ENCODE measurements at regions not wholly inside any gene's neighbourhood (a gene's known extent, or its start where the extent isn't known, plus 50 kb on each side); places are given as distances from the start of the nearest gene placed in this dataset.
"Not testable (repeated sequence)": the region's sequence is repeated elsewhere in the genome, so short reads cannot be mapped to it uniquely, and the experiment has no call there.

DNA sequence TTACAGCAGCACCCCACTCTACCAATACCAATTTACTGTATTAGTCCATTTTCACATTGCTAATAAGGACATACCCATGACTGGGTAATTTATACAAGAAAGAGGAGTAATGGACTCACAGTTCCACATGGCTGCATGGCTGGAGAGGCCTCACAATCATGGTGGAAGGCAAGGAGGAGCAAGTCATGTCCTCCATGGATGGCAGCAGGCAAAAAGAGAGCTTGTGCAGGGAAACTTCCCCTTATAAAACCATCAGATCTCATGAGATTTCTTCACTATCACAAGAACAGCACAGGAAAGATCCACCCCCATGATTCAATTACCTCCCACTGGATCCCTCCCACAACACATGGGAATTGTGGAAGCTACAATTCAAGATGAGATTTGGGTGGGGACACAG lies 1281.3 kb upstream of the TMEM132C start:
- not testable (repeated sequence) for DNase-seq (ENCODE audit: low read depth in 1 of 2, low spot score in 1 of 2)

- DNase-seq (ENCODE audit: low read depth in 1 of 2, low spot score in 1 of 2), result no peak
Measured at GRCh38 chr12:126989532-126989931, 1277.4 kb upstream of the TMEM132C start.

DNA sequence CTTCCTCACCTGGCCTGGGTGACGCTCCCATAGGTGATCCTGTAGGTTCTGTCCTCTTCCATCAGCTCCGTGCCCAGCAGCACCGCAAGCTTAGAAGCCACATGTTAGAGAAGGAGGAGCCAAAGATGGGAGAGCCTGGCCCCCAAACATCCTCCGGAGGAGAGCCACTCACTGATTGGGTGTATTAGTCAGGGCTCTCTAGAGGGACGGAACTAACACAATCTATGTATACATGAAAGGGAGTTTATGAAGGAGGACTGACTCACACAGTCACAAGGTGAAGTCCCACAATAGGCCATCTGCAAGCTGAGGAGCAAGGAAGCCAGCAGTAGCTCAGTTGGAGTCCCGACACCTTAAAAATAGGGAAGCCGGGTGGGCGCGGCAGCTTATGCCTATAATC lies 1273.1 kb upstream of the TMEM132C start:
- no peak for DNase-seq (ENCODE audit: low read depth in 1 of 2, low spot score in 1 of 2)

DNA sequence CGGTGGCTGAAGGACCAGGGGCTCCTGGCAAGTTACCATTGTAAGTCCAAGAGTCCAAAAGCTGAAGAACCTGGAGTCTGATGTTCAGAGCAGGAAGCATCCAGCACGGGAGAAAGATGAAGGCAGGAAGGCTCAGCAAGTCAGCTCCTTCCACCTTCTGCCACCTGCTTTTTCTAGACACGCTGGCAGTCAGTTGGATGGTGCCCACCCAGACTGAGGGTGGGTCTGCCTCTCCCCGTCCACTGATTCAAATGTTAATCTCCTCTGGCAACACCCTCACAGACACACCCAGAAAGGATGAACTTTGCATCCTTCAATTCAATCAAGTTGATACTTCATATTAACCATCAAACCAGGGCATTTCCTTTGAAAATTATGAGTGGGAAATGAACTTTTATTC lies 1272.4 kb upstream of the TMEM132C start:
- DNase-seq (ENCODE audit: low read depth in 1 of 2, low spot score in 1 of 2), result no peak

DNA sequence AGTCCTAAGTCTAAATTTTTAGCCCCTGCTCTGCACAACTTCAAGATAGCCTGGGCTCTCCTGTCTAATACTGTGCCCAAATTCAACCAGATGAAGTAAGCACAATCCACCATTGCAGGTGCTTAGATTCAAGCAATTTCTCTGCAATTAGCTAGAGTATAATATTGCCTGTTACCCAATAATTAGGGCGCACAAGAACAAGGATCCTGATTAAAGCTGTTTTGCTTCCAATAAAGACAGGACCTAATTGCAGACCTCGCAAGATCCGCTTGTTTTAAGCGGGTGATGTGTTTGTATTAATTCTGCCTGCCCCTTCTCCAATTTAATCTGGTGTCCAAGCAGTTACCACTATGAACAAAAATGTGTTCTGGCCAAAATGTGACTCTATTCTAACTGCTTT lies 1268.9 kb upstream of the TMEM132C start:
- DNase-seq (ENCODE audit: low read depth in 1 of 2, low spot score in 1 of 2), result no peak

DNA sequence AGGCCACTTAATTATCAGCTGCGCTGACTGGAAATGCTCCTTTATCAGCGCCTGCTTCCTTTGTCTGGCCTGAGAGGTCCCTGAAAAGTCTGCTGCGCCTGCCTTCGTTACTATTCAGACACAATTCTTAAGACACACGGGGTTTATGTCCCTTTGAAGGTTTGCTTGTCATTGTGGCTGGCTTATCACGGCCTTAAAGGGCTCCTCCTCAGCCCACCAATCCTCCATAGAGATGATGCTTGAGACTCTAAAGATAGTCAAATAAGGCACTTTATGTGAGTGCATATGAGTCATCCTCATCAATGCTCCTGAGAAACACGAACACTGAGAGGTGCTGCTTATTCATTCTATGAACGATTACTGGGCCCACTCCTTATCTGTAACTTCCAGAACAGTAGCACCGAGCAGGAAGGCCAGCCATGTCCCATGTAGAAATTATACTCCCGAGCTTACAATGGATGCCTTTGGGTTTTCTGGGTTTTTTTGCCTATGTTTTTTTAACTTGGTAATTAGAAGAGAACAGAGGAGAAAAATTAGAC lies 1268.2 kb upstream of the TMEM132C start:
- DNase-seq (ENCODE audit: low read depth in 1 of 2, low spot score in 1 of 2), result no peak

GRCh38 chr12:126999352-126999751 lies 1267.6 kb upstream of the TMEM132C start:
- DNase-seq (ENCODE audit: low read depth in 1 of 2, low spot score in 1 of 2), result no peak

DNA sequence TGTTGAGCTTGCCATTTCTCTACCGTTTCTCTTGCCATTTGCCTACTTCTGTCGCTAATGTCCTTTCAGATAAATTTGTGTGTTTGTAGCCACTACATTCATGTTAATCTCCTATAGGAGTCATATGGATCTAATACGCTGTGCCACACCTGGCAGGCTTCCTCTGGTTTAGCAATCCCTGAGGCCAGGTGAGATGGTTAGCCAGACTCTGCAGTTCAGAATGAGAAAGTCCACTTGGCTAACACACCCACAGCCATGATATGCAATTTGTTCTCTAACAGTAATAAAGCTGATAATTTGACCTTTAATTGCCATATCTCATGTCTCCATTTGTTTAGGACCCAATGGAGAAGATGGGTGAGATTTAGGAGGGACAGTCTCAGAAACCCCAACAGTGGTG lies 1261.6 kb upstream of the TMEM132C start:
- DNase-seq (ENCODE audit: low read depth in 1 of 2, low spot score in 1 of 2), result no peak

- DNase-seq (ENCODE audit: low read depth in 1 of 2, low spot score in 1 of 2), result no peak
Measured at GRCh38 chr12:127006972-127007371, 1260.0 kb upstream of the TMEM132C start.

- no peak for DNase-seq (ENCODE audit: low read depth in 1 of 2, low spot score in 1 of 2)
Measured at GRCh38 chr12:127008755-127009403, 1258.1 kb upstream of the TMEM132C start.

DNA sequence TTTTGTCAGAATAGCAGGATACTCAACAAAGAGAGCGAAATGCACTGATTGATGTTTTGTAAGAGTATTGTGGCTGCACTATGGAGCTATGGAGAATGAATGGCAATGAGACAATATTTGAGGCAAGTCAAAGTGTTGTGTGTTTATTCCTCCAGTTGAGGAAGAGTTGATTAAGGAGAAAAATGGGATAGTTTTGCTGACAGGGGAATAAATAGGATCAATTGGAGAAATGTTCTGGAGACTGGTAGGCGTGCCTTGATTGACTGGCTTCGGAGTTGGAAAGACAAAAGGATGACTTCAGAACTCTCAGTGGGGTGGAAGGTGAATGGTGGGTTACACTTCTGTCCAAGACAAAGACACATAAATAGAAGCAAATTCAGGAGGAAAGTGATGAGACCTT lies 1254.9 kb upstream of the TMEM132C start:
- no peak for DNase-seq (ENCODE audit: low read depth in 1 of 2, low spot score in 1 of 2)

- no peak for DNase-seq (ENCODE audit: low read depth in 1 of 2, low spot score in 1 of 2)
Measured at GRCh38 chr12:127013197-127013596, 1253.8 kb upstream of the TMEM132C start.

GRCh38 chr12:127014079-127014478 lies 1252.9 kb upstream of the TMEM132C start:
- no peak for DNase-seq (ENCODE audit: low read depth in 1 of 2, low spot score in 1 of 2)

DNA sequence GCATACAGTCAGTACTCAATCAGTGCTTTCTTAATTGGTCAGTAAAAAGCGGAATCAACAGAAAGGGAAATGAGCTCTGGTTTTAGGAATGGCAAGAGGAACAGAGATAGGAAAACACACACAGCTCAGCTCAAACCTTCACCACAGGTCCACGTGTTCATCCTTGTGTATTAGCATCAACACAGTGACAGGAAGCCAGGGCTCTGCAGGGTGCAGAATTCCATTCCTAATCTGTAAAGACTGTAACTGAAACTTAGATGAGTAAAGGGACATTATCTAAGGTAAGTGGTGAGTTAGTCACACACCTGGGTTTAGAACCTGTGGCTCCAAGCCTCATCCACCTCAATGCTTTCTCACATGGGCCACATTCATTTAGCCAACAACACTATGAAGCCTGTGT lies 1242.2 kb upstream of the TMEM132C start:
- DNase-seq (ENCODE audit: low read depth in 1 of 2, low spot score in 1 of 2), result no peak

- DNase-seq (ENCODE audit: low read depth in 1 of 2, low spot score in 1 of 2), result no peak
Measured at GRCh38 chr12:127025545-127025944, 1241.4 kb upstream of the TMEM132C start.

- no peak for DNase-seq (ENCODE audit: low read depth in 1 of 2, low spot score in 1 of 2)
Measured at GRCh38 chr12:127035011-127035879, 1231.7 kb upstream of the TMEM132C start.

GRCh38 chr12:127038152-127038551 lies 1228.8 kb upstream of the TMEM132C start:
- no peak for DNase-seq (ENCODE audit: low read depth in 1 of 2, low spot score in 1 of 2)

- no peak for DNase-seq (ENCODE audit: low read depth in 1 of 2, low spot score in 1 of 2)
Measured at GRCh38 chr12:127038761-127039160, 1228.2 kb upstream of the TMEM132C start.

DNA sequence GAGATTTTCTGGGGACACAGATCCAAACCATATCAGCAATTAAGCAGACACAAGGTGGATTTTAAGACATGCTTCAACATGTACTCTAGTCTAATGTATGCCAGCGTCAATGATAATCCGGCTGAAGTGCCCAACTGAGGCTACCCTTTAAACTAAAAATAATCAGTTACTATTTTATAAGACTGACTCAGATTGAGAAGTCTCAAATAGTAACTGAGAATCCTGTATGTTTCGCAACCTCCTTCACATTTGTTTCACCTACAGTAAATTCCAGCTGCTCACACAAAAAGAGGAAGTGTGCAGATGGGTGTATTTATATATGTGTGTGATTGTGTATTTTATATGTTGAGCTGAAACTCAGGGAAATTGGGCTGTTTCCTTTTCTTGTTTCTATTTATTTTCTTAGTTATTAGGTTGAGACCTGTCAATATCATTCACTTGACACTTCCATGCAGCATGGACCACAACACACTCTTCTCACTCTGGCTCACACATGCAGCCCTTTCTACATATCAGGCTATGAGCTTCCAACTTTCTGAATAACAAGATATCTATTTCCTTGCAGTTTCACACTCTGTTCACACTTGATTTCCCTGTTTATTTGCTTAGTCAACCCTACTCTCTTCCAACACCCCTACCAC lies 1224.9 kb upstream of the TMEM132C start:
- no peak for DNase-seq (ENCODE audit: low read depth in 1 of 2, low spot score in 1 of 2)

DNA sequence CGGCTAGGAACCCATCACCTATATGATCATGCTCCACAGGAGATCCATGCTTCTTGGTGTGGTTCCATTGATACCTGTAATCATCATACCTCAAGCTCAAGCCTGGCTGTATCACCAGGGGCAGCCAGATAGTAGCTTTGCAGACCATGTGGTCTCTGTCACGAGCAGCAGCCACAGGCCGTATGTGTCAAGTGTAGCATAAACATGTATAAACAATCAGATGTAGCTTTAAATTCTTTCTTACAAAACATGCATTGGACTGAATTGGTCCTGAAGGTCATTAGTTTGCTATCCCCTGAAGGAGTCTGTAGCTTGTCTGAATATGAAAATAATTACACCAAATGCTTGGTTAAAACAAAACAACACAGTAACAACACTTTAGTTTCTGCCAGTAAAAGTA lies 1223.2 kb upstream of the TMEM132C start:
- no peak for DNase-seq (ENCODE audit: low read depth in 1 of 2, low spot score in 1 of 2)

GRCh38 chr12:127044836-127045235 lies 1222.1 kb upstream of the TMEM132C start:
- no peak for DNase-seq (ENCODE audit: low read depth in 1 of 2, low spot score in 1 of 2)

DNA sequence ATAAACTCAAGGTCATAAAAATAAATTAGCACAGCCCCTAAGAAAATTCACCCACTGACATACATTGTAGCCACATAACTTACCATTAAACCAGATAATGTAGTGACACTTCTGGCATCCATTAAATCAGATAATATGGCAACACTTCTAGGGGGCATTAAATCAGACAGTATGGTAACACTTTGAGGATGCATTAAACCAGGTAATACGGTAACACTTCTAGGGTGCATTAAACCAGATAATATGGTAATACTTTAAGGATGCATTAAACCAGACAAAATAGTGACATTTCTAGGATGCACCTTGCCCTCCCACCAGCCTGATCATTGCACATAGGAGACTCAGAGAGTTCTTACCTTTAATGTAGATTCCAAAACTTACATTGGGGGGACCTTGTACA lies 1220.5 kb upstream of the TMEM132C start:
- no peak for DNase-seq (ENCODE audit: low read depth in 1 of 2, low spot score in 1 of 2)
